IMR-90 (cell line): ENCODE measurements at regions not wholly inside any gene's neighbourhood (a gene's known extent, or its start where the extent isn't known, plus 50 kb on each side); places are given as distances from the start of the nearest gene placed in this dataset.

Source experiments
- FOS ChIP-seq: fragments of 150-350 bp; IDR thresholded peaks from 2 replicates; pipeline ENCODE4 v1.6.1; 2016; ENCODE audit warnings: low read depth, low read length
- MAZ ChIP-seq: IDR thresholded peaks from 2 replicates; pipeline ENCODE4 v1.6.1; 2012; ENCODE audit warnings: low read depth, mild to moderate bottlenecking, low read length, improper control_type of control experiment, moderate library complexity, borderline replicate concordance
- NFE2L2 ChIP-seq: fragments of 150-350 bp; IDR thresholded peaks from 2 replicates; pipeline ENCODE4 v1.6.1; 2016; ENCODE audit warnings: low read depth, mild to moderate bottlenecking, low read length
- TF ChIP-seq, protein P1 (sequence below): conservative IDR thresholded peaks from 2 replicates; pipeline ENCODE4 v1.5.1; 2012; ENCODE audit warnings: mild to moderate bottlenecking, low read depth, low read length, improper control_type of control experiment

DNA sequence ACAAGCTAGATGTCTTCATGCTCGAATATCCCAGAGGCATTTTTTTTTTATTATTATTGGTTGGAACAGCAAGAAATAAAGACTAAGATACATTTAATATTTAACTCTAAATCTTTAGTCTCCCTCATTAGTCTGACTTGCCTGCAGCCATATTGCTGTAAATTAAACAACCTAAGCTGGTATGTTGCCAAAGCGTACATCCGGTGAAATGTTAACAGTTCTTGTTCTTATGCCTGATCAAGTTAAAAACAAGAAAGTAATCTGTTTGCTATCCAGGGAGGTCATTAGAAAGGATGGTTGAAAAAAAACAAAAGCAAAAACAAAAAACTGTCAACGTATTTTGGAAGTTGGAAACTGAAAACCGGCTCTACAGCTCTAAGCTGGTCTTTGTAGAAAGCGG is 125.9 kb upstream of the NABP1 start:
- TF ChIP-seq, protein P1, sequence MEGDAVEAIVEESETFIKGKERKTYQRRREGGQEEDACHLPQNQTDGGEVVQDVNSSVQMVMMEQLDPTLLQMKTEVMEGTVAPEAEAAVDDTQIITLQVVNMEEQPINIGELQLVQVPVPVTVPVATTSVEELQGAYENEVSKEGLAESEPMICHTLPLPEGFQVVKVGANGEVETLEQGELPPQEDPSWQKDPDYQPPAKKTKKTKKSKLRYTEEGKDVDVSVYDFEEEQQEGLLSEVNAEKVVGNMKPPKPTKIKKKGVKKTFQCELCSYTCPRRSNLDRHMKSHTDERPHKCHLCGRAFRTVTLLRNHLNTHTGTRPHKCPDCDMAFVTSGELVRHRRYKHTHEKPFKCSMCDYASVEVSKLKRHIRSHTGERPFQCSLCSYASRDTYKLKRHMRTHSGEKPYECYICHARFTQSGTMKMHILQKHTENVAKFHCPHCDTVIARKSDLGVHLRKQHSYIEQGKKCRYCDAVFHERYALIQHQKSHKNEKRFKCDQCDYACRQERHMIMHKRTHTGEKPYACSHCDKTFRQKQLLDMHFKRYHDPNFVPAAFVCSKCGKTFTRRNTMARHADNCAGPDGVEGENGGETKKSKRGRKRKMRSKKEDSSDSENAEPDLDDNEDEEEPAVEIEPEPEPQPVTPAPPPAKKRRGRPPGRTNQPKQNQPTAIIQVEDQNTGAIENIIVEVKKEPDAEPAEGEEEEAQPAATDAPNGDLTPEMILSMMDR = no peak
- no peak for TF ChIP-seq FOS
- TF ChIP-seq NFE2L2 = no peak
- no peak for TF ChIP-seq MAZ
